ENCODE measurements at regions not wholly inside any gene's neighbourhood (a gene's known extent, or its start where the extent isn't known, plus 50 kb on each side); places are given as distances from the start of the nearest gene placed in this dataset.

DNA sequence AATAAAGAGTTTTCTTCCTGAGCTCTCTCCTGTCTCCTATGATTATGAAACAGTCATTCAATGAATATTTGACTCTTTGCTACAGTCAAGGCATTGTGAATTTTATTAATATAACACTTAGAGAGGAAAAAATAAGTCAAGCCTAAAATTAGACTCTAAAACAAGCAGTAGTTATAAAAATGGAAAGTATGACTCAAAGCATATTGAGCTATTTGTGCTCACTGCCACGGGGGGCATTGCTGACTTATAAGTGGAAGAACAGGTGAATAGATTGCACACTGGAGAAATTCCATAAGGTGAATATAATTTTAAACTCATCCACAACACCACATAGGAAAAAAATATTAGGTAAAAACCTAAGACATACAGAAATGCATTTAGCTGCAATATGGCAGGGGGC, 87.7 kb upstream of the CCDC196 start:
- TF ChIP-seq, protein P1, sequence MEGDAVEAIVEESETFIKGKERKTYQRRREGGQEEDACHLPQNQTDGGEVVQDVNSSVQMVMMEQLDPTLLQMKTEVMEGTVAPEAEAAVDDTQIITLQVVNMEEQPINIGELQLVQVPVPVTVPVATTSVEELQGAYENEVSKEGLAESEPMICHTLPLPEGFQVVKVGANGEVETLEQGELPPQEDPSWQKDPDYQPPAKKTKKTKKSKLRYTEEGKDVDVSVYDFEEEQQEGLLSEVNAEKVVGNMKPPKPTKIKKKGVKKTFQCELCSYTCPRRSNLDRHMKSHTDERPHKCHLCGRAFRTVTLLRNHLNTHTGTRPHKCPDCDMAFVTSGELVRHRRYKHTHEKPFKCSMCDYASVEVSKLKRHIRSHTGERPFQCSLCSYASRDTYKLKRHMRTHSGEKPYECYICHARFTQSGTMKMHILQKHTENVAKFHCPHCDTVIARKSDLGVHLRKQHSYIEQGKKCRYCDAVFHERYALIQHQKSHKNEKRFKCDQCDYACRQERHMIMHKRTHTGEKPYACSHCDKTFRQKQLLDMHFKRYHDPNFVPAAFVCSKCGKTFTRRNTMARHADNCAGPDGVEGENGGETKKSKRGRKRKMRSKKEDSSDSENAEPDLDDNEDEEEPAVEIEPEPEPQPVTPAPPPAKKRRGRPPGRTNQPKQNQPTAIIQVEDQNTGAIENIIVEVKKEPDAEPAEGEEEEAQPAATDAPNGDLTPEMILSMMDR (IDR thresholded peaks at IDR 0.05 in 8 of 11, conservative IDR thresholded peaks at IDR 0.05 in 3 of 11): no peak
- no peak for TF ChIP-seq POLR2A (IDR thresholded peaks at IDR 0.05)
- TF ChIP-seq POLR2AphosphoS5 (IDR thresholded peaks at IDR 0.05): no peak
